ENCODE measurements at regions not wholly inside any gene's neighbourhood (a gene's known extent, or its start where the extent isn't known, plus 50 kb on each side); places are given as distances from the start of the nearest gene placed in this dataset.
"Not testable (repeated sequence)": the region's sequence is repeated elsewhere in the genome, so short reads cannot be mapped to it uniquely, and the experiment has no call there.

GRCh38 chr3:5994651-5995050 lies 807.1 kb downstream of the EDEM1 start:
- DNase-seq (ENCODE audit: low spot score), result no peak

DNA sequence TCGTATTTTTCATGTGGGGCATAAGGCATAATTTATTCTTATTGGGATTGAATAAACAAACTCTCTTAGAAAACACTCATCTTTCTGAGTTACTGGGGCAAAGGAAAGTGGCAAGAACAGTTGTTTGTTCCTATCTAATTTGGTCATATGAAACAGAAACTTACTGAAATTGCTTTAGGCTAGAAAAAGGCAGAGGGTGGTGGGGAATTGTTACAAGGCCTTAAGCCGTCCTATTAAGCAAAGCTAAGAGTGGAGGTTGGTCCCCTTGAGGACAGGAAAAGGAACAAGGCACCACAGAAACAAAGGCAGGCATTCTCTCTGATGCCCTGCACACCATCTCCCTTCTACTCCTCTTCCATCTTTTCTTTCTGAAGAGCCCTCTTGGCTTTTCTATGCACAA lies 830.9 kb downstream of the EDEM1 start:
- DNase-seq (ENCODE audit: low spot score), result no peak

- DNase-seq (ENCODE audit: low spot score), result no peak
These were observed 835.1 kb downstream of the EDEM1 start for GRCh38 chr3:6022621-6023020.

GRCh38 chr3:6025032-6025431 lies 835.9 kb upstream of the GRM7 start:
- no peak for DNase-seq (ENCODE audit: low spot score)

GRCh38 chr3:6030648-6031047 lies 830.3 kb upstream of the GRM7 start:
- DNase-seq (ENCODE audit: low spot score), result not testable (repeated sequence)

- DNase-seq (ENCODE audit: low spot score), result no peak
These were observed 825.3 kb upstream of the GRM7 start for GRCh38 chr3:6035626-6036025.

- DNase-seq (ENCODE audit: low spot score), result no peak
These were observed 820.9 kb upstream of the GRM7 start for GRCh38 chr3:6039971-6040370.

- no peak for DNase-seq (ENCODE audit: low spot score)
These were observed 819.0 kb upstream of the GRM7 start for GRCh38 chr3:6041894-6042293.

DNA sequence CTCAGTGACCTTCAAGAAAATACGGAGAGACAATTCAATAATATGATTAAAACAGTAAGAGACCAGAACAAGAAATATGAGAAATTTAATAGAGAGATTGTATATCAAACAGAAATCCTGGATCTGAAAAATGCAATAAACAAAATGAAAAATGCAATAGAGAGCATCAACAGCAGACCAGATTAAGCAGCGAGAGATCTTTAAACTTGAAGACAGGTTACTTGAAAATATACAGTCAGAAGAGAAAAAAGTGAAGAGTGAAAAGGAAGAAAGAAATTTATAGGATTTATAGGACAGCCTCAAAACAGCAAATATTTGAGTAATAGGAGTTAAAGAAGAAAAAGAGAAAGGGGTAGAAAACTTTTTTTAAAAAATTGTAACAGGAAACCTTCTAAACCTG lies 813.9 kb upstream of the GRM7 start:
- DNase-seq (ENCODE audit: low spot score), result no peak

DNA sequence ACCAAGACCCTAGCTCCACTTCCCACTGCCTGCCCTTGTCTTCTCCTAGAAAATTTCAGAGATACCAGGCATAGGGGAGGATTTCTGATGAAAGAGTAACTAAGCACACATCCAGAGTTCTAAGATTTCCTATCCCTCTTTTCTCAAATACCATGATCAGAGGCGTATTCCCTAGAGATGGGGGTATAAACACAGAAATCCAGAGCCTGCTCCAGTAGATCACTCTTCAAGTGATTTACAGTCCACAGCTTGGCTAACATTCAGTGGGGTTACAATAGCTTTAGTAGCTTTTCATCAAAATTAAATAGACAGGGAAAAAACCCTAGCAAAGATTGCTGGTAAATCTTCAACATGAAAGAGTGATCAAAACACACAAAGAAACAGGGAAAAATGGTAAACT lies 800.7 kb upstream of the GRM7 start:
- DNase-seq (ENCODE audit: low spot score), result no peak

- DNase-seq (ENCODE audit: low spot score), result no peak
These were observed 798.4 kb upstream of the GRM7 start for GRCh38 chr3:6062261-6063187.

- no peak for DNase-seq (ENCODE audit: low spot score)
These were observed 794.5 kb upstream of the GRM7 start for GRCh38 chr3:6066397-6066796.

DNA sequence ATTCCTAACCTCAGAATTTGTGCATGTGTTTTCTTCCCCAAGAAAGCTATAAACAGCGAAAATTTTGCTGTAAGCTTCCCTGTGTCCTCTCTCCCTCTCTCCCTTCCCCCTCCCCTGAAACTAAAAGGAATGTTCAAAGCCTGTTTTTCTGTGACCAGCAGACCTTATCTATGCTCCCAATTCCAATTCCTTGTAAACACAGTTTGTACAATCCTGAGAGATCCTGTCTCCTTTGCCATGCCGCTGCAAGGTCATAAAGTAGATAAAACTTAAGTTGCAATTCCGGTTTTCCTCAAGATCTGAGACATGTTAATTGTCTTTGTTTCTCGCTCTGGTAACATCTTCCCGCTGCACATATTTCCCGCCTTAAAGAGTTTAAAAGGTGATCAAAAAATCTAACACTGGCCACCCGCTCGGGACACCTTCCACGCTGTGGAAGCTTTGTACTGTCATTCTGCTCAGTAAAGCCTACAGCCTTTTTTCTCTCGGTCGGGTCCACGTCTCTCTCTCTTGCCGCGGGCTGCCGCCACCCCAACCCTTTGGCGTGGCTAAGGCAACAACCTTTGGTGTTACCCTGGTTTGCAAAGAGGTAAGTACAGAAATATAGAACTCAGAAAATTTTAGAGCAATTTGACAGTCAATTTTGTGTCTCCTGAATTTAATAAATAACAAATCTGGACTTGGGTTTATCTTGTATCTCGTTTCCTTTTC lies 793.9 kb upstream of the GRM7 start:
- not testable (repeated sequence) for DNase-seq (ENCODE audit: low spot score)

GRCh38 chr3:6074952-6075351 lies 786.0 kb upstream of the GRM7 start:
- DNase-seq (ENCODE audit: low spot score), result no peak

- no peak for DNase-seq (ENCODE audit: low spot score)
These were observed 782.5 kb upstream of the GRM7 start for GRCh38 chr3:6078436-6078835.

GRCh38 chr3:6079011-6079410 lies 781.9 kb upstream of the GRM7 start:
- no peak for DNase-seq (ENCODE audit: low spot score)

- DNase-seq (ENCODE audit: low spot score), result no peak
These were observed 781.2 kb upstream of the GRM7 start for GRCh38 chr3:6079561-6080179.

- DNase-seq (ENCODE audit: low spot score), result no peak
These were observed 772.5 kb upstream of the GRM7 start for GRCh38 chr3:6088433-6088832.

- DNase-seq (ENCODE audit: low spot score), result no peak
These were observed 771.1 kb upstream of the GRM7 start for GRCh38 chr3:6089780-6090179.

- DNase-seq (ENCODE audit: low spot score), result no peak
These were observed 769.7 kb upstream of the GRM7 start for GRCh38 chr3:6091262-6091661.

DNA sequence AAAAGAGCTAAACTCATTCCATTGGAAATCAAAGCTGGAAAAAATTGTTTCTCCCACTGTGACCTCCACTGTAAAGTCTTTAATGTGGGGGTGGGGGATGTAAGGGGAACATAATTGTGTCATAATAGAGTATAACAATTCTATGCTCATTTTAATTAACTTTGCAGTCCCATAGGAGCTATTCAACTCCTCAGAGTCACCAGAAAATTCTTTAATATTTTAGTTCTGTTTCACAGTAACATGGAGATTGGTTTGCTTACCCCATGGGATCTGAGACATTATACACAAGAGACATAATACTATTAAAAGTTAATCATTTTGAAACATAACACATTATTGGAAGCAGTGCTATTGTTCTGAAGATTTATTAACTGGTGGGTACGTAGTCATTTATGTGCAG lies 765.9 kb upstream of the GRM7 start:
- DNase-seq (ENCODE audit: low spot score), result no peak

GRCh38 chr3:6097021-6097420 lies 763.9 kb upstream of the GRM7 start:
- DNase-seq (ENCODE audit: low spot score), result no peak

GRCh38 chr3:6097556-6097955 lies 763.4 kb upstream of the GRM7 start:
- DNase-seq (ENCODE audit: low spot score), result no peak
